SKM-1 (cell line): ENCODE measurements at regions not wholly inside any gene's neighbourhood (a gene's known extent, or its start where the extent isn't known, plus 50 kb on each side); places are given as distances from the start of the nearest gene placed in this dataset.

Experiments used
- DNase-seq: peaks from one replicate; lab custom pipeline; 2025; ENCODE audit not compliant: unreplicated experiment; lab: John Stamatoyannopoulos, UW

- DNase-seq: no peak
Measured at GRCh38 chr18:33960417-33960816, 264.3 kb downstream of the NOL4 start.

GRCh38 chr18:33959609-33960008 is 265.1 kb downstream of the NOL4 start:
- no peak for DNase-seq

GRCh38 chr18:33957707-33958106 is 267.0 kb downstream of the NOL4 start:
- no peak for DNase-seq

GRCh38 chr18:33951031-33951430 is 273.7 kb downstream of the NOL4 start:
- no peak for DNase-seq

GRCh38 chr18:33946336-33946735 is 278.4 kb downstream of the NOL4 start:
- no peak for DNase-seq

GRCh38 chr18:33944493-33944892 is 280.2 kb downstream of the NOL4 start:
- DNase-seq: no peak

- DNase-seq: no peak
Measured at GRCh38 chr18:33937270-33937816, 287.4 kb downstream of the NOL4 start.

- no peak for DNase-seq
Measured at GRCh38 chr18:33934258-33934657, 290.5 kb downstream of the NOL4 start.

GRCh38 chr18:33928231-33928630 is 296.5 kb downstream of the NOL4 start:
- DNase-seq: no peak

GRCh38 chr18:33924576-33924975 is 300.1 kb downstream of the NOL4 start:
- no peak for DNase-seq

- no peak for DNase-seq
Measured at GRCh38 chr18:33923980-33924379, 300.7 kb downstream of the NOL4 start.

GRCh38 chr18:33918571-33918970 is 306.1 kb downstream of the NOL4 start:
- DNase-seq: peak; percentile 6

- no peak for DNase-seq
Measured at GRCh38 chr18:33916200-33916599, 308.5 kb downstream of the NOL4 start.

- DNase-seq: no peak
Measured at GRCh38 chr18:33914399-33914798, 310.3 kb downstream of the NOL4 start.

GRCh38 chr18:33906046-33906445 is 318.7 kb downstream of the NOL4 start:
- DNase-seq: no peak

- no peak for DNase-seq
Measured at GRCh38 chr18:33901894-33902512, 322.7 kb downstream of the NOL4 start.

GRCh38 chr18:33900638-33901037 is 322.6 kb downstream of the ASXL3 start:
- no peak for DNase-seq

- DNase-seq: no peak
Measured at GRCh38 chr18:33898427-33898826, 320.4 kb downstream of the ASXL3 start.

- DNase-seq: no peak
Measured at GRCh38 chr18:33878213-33878612, 300.2 kb downstream of the ASXL3 start.

- DNase-seq: no peak
Measured at GRCh38 chr18:33875029-33875565, 297.1 kb downstream of the ASXL3 start.

GRCh38 chr18:33873112-33873511 is 295.1 kb downstream of the ASXL3 start:
- no peak for DNase-seq

- DNase-seq: no peak
Measured at GRCh38 chr18:33871363-33872025, 293.5 kb downstream of the ASXL3 start.
